A549 (cell line): ENCODE measurements at regions not wholly inside any gene's neighbourhood (a gene's known extent, or its start where the extent isn't known, plus 50 kb on each side); places are given as distances from the start of the nearest gene placed in this dataset.

Source experiments
- EP300 ChIP-seq, 2 experiments: fragments of >200 bp; sonication (Bioruptor Twin); formaldehyde crosslinking; IDR thresholded peaks; 2 replicates in 1 of 2; 3 replicates in 1 of 2; pipeline ENCODE4 v1.6.1; 2016 to 2017
- ESRRA ChIP-seq: fragments of 150-350 bp; IDR thresholded peaks from 2 replicates; pipeline ENCODE4 v1.6.1; 2014; ENCODE audit warnings: mild to moderate bottlenecking, low read length, borderline replicate concordance
- FOSL2 ChIP-seq, 2 experiments: fragments of 450-650 bp in 1 of 2; fragments of >200 bp in 1 of 2; sonication (Bioruptor Twin) in 1 of 2; formaldehyde crosslinking; IDR thresholded peaks; 2 replicates each; pipeline versions ENCODE4 v1.5.0 to v1.6.1; 2016 to 2020; ENCODE audit warnings: mild to moderate bottlenecking in 1 of 2, moderate library complexity in 1 of 2
- FOXS1 ChIP-seq: fragments of 250-450 bp; sonication (Bioruptor Pico); IDR thresholded peaks from 2 replicates; pipeline ENCODE4 v1.5.0; 2020; ENCODE audit warnings: mild to moderate bottlenecking, moderate library complexity
- HEYL ChIP-seq: fragments of 250-450 bp; sonication (Bioruptor Pico); IDR thresholded peaks from 2 replicates; pipeline ENCODE4 v1.8.0; 2021; ENCODE audit warnings: mild to moderate bottlenecking, moderate library complexity
- JUN ChIP-seq, 2 experiments: fragments of >200 bp; sonication (Bioruptor Twin); formaldehyde crosslinking; IDR thresholded peaks; 2 replicates in 1 of 2; 3 replicates in 1 of 2; pipeline ENCODE4 v1.6.1; 2016 to 2017
- PBX3 ChIP-seq: IDR thresholded peaks from 2 replicates; pipeline ENCODE4 v1.6.1; 2012
- POLR2A ChIP-seq: IDR thresholded peaks from 2 replicates; pipeline ENCODE4 v1.6.1; 2012; ENCODE audit warnings: mild to moderate bottlenecking, low read length
- RNF2 ChIP-seq: fragments of 200-600 bp; sonication (generic); IDR thresholded peaks from 2 replicates; pipeline ENCODE4 v1.6.1; 2016; ENCODE audit warnings: low read depth, mild to moderate bottlenecking, antibody characterized with exemption, moderate library complexity, borderline replicate concordance
- SREBF2 ChIP-seq: fragments of 450-650 bp; IDR thresholded peaks from 2 replicates; pipeline ENCODE4 v1.6.1; 2014; ENCODE audit warnings: mild to moderate bottlenecking, moderate library complexity
- TP53 ChIP-seq: fragments of 250-450 bp; sonication (Bioruptor Pico); IDR thresholded peaks from 2 replicates; pipeline ENCODE4 v1.5.0; 2021; ENCODE audit warnings: mild to moderate bottlenecking, moderate library complexity
- USF2 ChIP-seq: fragments of 450-650 bp; IDR thresholded peaks from 2 replicates; pipeline ENCODE4 v1.6.1; 2014; ENCODE audit warnings: antibody characterized with exemption
- TF ChIP-seq, protein P1 (sequence below): fragments of >200 bp; sonication (Bioruptor Twin); formaldehyde crosslinking; IDR thresholded peaks from 3 replicates; pipeline ENCODE4 v1.5.1; 2016
- TF ChIP-seq, protein P2 (sequence below): IDR thresholded peaks from 2 replicates; pipeline ENCODE4 v1.6.1; 2012

- TF ChIP-seq, protein P1, sequence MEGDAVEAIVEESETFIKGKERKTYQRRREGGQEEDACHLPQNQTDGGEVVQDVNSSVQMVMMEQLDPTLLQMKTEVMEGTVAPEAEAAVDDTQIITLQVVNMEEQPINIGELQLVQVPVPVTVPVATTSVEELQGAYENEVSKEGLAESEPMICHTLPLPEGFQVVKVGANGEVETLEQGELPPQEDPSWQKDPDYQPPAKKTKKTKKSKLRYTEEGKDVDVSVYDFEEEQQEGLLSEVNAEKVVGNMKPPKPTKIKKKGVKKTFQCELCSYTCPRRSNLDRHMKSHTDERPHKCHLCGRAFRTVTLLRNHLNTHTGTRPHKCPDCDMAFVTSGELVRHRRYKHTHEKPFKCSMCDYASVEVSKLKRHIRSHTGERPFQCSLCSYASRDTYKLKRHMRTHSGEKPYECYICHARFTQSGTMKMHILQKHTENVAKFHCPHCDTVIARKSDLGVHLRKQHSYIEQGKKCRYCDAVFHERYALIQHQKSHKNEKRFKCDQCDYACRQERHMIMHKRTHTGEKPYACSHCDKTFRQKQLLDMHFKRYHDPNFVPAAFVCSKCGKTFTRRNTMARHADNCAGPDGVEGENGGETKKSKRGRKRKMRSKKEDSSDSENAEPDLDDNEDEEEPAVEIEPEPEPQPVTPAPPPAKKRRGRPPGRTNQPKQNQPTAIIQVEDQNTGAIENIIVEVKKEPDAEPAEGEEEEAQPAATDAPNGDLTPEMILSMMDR, result no peak
- no peak for TF ChIP-seq POLR2A
- TF ChIP-seq HEYL (CRISPR knock-in tag), result no peak
- TF ChIP-seq USF2, result no peak
- TF ChIP-seq RNF2, result no peak
- no peak for TF ChIP-seq EP300 (IDR thresholded peaks at IDR 0.05)
- TF ChIP-seq ESRRA, result no peak
- TF ChIP-seq JUN (IDR thresholded peaks at IDR 0.05), result no peak
- TF ChIP-seq TP53, result no peak
- TF ChIP-seq, protein P2, sequence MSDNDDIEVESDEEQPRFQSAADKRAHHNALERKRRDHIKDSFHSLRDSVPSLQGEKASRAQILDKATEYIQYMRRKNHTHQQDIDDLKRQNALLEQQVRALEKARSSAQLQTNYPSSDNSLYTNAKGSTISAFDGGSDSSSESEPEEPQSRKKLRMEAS, result no peak
- no peak for TF ChIP-seq FOXS1
- no peak for TF ChIP-seq SREBF2
- TF ChIP-seq PBX3, result no peak
- TF ChIP-seq FOSL2 (IDR thresholded peaks at IDR 0.05), result no peak
- no peak for TF ChIP-seq FOSL2 (CRISPR knock-in tag; IDR thresholded peaks at IDR 0.05)
Observed at GRCh38 chr3:159923956-159924355, 64.7 kb upstream of the IL12A start.
